Parathyroid adenoma (tissue), 2 donors: ENCODE measurements at regions not wholly inside any gene's neighbourhood (a gene's known extent, or its start where the extent isn't known, plus 50 kb on each side); places are given as distances from the start of the nearest gene placed in this dataset.

Source experiments
- H2AFZ ChIP-seq: fragments of 300-600 bp; sonication (generic); one replicate; pipeline ENCODE4 v1.7.0; 2017; ENCODE audit warnings: antibody characterized with exemption, mild to moderate bottlenecking
- H3K27ac ChIP-seq: fragments of 300-600 bp; sonication (generic); one replicate; pipeline ENCODE4 v1.7.0; 2017
- H3K27me3 ChIP-seq: fragments of 300-600 bp; sonication (generic); one replicate; pipeline ENCODE4 v1.7.0; 2017; ENCODE audit warnings: low read length; ENCODE audit not compliant: control insufficient read depth, insufficient read depth
- H3K36me3 ChIP-seq: fragments of 300-600 bp; sonication (generic); one replicate; pipeline ENCODE4 v1.7.0; 2017; ENCODE audit warnings: low read length; ENCODE audit not compliant: control insufficient read depth, insufficient read depth
- H3K4me1 ChIP-seq: fragments of 300-600 bp; sonication (generic); one replicate; pipeline ENCODE4 v1.7.0; 2017; ENCODE audit warnings: control low read depth
- H3K4me2 ChIP-seq: fragments of 300-600 bp; sonication (generic); one replicate; pipeline ENCODE4 v1.7.0; 2017; ENCODE audit warnings: low read length
- H3K4me3 ChIP-seq: fragments of 300-600 bp; sonication (generic); one replicate; pipeline ENCODE4 v1.7.0; 2017; ENCODE audit warnings: low read depth, low read length
- H3K79me2 ChIP-seq: fragments of 300-600 bp; sonication (generic); one replicate; pipeline ENCODE4 v1.7.0; 2017; ENCODE audit warnings: control low read depth
- H3K9ac ChIP-seq: fragments of 300-600 bp; sonication (generic); one replicate; pipeline ENCODE4 v1.7.0; 2017; ENCODE audit warnings: mild to moderate bottlenecking
- H3K9me3 ChIP-seq: fragments of 300-600 bp; sonication (generic); one replicate; pipeline ENCODE4 v1.7.0; 2017; ENCODE audit warnings: low read length; ENCODE audit not compliant: control insufficient read depth
- TF ChIP-seq, protein P1 (sequence below): fragments of 300-600 bp; sonication (generic); IDR thresholded peaks from one replicate; pipeline ENCODE4 v1.7.0; 2017; ENCODE audit warnings: antibody characterized with exemption, mild to moderate bottlenecking
- donor health status: primary hyperparathyroidism.

DNA sequence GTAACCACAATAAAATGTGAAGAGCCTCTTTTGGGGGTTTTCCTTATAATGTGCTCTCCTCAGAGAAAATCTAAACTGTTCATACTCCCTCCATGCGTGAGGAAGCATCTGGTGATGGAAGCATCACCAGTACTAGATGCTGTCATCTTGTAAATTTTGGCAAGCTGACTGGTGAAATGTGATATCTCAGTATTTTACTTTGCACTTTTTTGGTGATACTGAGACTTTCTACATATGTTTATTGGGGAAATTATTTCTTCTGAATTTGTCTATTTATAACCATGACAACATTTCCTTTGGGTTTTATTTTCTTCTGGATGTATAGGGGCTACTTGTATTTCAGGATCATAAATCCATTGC is 95.9 kb upstream of the DLGAP1 start:
- Histone ChIP-seq H3K4me2 (no peak overlapping the region), H3K27me3 (no peaks in the 10 kb centered on the region), H3K9ac (no peak overlapping the region), H3K79me2 (no peaks in the 10 kb centered on the region), H3K4me1 (no peaks in the 10 kb centered on the region), H3K4me3 (no peak overlapping the region), H3K36me3 (no peaks in the 10 kb centered on the region), H3K9me3 (no peaks in the 10 kb centered on the region), H2AFZ (no peak overlapping the region), H3K27ac (no peak overlapping the region)
- TF ChIP-seq, protein P1, sequence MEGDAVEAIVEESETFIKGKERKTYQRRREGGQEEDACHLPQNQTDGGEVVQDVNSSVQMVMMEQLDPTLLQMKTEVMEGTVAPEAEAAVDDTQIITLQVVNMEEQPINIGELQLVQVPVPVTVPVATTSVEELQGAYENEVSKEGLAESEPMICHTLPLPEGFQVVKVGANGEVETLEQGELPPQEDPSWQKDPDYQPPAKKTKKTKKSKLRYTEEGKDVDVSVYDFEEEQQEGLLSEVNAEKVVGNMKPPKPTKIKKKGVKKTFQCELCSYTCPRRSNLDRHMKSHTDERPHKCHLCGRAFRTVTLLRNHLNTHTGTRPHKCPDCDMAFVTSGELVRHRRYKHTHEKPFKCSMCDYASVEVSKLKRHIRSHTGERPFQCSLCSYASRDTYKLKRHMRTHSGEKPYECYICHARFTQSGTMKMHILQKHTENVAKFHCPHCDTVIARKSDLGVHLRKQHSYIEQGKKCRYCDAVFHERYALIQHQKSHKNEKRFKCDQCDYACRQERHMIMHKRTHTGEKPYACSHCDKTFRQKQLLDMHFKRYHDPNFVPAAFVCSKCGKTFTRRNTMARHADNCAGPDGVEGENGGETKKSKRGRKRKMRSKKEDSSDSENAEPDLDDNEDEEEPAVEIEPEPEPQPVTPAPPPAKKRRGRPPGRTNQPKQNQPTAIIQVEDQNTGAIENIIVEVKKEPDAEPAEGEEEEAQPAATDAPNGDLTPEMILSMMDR, result no peak

DNA sequence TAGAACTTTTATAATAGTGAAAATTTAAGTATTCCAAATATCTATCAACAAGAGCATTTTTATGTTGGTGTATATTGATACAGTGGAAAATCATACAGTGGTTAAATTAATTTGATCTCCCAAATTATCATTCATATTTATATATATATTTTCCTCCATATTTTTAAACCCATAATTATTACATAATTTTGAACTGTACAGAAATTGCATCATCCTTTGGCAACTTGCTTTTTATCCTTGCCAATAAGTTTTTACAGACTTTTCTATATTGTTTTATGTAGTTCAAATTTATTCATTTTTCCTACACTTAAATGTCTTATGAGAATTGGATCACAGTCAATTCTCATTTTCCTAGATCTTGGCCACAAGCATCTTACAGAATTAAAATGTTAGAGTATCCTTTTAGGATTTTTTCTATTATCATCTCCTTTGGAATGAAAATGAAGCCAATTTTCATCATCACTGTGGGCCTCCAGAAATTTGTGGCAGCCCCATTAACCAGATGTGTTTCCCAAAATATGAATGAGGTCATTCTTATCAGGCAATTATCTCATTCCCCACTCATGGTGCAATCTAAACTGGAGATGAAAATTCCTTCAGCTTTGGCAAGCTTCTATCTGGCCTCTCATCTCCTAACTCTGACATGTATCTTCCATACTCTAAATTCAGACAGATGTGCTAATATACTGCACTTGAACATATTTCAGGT is 94.2 kb upstream of the DLGAP1 start:
- Histone ChIP-seq H2AFZ (no peak overlapping the region), H3K79me2 (no peaks in the 10 kb centered on the region), H3K9ac (no peak overlapping the region), H3K4me3 (no peak overlapping the region), H3K4me1 (no peaks in the 10 kb centered on the region), H3K27ac (no peak overlapping the region), H3K27me3 (no peaks in the 10 kb centered on the region), H3K9me3 (no peaks in the 10 kb centered on the region), H3K4me2 (no peak overlapping the region), H3K36me3 (no peaks in the 10 kb centered on the region)
- TF ChIP-seq, protein P1, result no peak

DNA sequence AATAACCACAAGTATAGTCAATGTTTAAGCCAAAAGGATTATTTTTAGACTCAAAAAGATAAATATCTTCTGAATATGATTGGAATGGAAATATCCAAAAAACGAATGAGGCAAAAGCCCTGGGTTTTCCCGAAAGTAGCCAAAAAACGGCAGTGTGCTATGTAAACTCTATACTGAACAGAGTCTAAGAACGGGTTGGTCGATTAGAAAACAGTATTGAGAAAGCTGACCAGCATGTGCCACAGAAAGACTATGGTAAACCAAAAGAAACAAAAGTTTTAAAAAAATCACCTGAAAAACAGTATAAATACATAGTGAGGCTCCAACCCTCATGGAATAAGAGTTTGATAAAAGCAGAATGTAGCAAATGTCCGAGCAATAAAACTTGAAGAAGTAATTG is 92.0 kb upstream of the DLGAP1 start:
- H3K9ac ChIP-seq, result no peak overlapping the region
- H3K27ac ChIP-seq, result no peak overlapping the region
- no peak overlapping the region for H3K4me3 ChIP-seq
- H3K9me3 ChIP-seq, result no peaks in the 10 kb centered on the region
- H3K4me2 ChIP-seq, result no peak overlapping the region
- no peaks in the 10 kb centered on the region for H3K36me3 ChIP-seq
- H3K79me2 ChIP-seq, result no peaks in the 10 kb centered on the region
- H3K27me3 ChIP-seq, result no peaks in the 10 kb centered on the region
- no peaks in the 10 kb centered on the region for H3K4me1 ChIP-seq
- TF ChIP-seq, protein P1, result no peak
- no peak overlapping the region for H2AFZ ChIP-seq

DNA sequence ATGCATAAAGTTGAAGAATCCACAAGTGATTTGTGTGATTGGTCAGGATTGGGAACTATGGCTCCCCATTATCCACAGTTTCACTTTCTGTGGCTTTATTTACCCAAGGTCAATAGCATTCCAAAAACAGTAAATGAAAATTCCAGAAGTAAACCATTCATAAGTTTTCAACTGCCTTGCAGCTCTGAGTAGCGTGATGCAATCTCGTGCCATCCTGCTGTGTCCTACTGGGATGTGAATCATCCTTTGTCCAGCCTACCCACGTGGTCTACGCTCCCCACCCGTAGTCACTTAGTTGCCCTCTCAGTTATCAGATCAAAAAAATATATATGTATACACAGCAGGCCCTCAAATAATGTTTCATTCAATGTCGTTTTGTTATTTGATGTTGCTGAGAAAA is 89.0 kb upstream of the DLGAP1 start:
- H3K9me3 ChIP-seq, result no peaks in the 10 kb centered on the region
- no peak overlapping the region for H3K4me2 ChIP-seq
- H3K27ac ChIP-seq, result no peak overlapping the region
- no peaks in the 10 kb centered on the region for H3K36me3 ChIP-seq
- H3K79me2 ChIP-seq, result no peaks in the 10 kb centered on the region
- no peaks in the 10 kb centered on the region for H3K27me3 ChIP-seq
- TF ChIP-seq, protein P1, result no peak
- H3K9ac ChIP-seq, result no peak overlapping the region
- no peaks in the 10 kb centered on the region for H3K4me1 ChIP-seq
- H2AFZ ChIP-seq, result no peak overlapping the region
- no peak overlapping the region for H3K4me3 ChIP-seq

DNA sequence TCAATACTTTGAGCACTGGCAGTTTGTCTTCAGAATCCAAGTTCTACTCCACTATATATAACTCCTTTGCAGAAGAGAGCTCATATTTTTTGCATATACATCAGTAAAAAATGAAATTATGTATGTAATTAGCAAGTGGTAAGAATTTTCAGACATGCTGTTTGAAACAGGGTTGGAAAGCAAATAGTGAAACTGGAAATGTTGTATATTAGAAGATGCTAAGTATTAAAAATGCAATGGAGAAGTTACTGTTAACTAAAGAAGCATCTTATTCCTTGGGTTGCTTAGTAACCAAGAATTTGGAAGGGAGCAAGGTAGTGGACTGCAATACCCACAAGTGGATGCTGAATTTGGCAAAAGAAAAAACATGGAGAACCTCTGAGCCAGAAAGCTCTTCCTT is 88.6 kb upstream of the DLGAP1 start:
- H3K9me3 ChIP-seq, result no peaks in the 10 kb centered on the region
- no peaks in the 10 kb centered on the region for H3K79me2 ChIP-seq
- H3K4me1 ChIP-seq, result no peaks in the 10 kb centered on the region
- H3K4me3 ChIP-seq, result no peak overlapping the region
- no peak overlapping the region for H2AFZ ChIP-seq
- H3K27me3 ChIP-seq, result no peaks in the 10 kb centered on the region
- H3K4me2 ChIP-seq, result no peak overlapping the region
- no peak overlapping the region for H3K9ac ChIP-seq
- H3K36me3 ChIP-seq, result no peaks in the 10 kb centered on the region
- TF ChIP-seq, protein P1, result no peak
- H3K27ac ChIP-seq, result no peak overlapping the region
